Panc1 (cell line): ENCODE measurements at regions not wholly inside any gene's neighbourhood (a gene's known extent, or its start where the extent isn't known, plus 50 kb on each side); places are given as distances from the start of the nearest gene placed in this dataset.

Experiments
- ATAC-seq: fragments of 200-7000 bp; cut with Tn5 transposase; 2 replicates; pipeline ENCODE4 v1.9.1; 2020; ENCODE audit warnings: mild to moderate bottlenecking, moderate library complexity
- BruUV-seq: library from RNA; stranded (reverse); fragments of 400-500 nt; replicated peaks from 2 replicates; lab custom pipeline; 2021; lab: Mats Ljungman, UMichigan
- CTCF ChIA-PET: fragments of 300-600 bp; sonication (Branson Sonifier 250); formaldehyde crosslinking; loops from one replicate; lab custom pipeline; 2022; ENCODE audit warnings: antibody characterized with exemption; lab: Charles Lee
- POLR2A ChIA-PET: fragments of 300-600 bp; sonication (Branson Sonifier 250); formaldehyde crosslinking; loops from one replicate; lab custom pipeline; 2022; ENCODE audit warnings: antibody characterized with exemption; lab: Charles Lee
- DNase-seq: peaks from one replicate; pipeline ENCODE4 v3.0.0-alpha.2; 2010; ENCODE audit warnings: low read depth, low spot score
- H3K27ac ChIP-seq: 2 replicates; pipeline ENCODE4 v1.5.1; 2011; ENCODE audit warnings: mild to moderate bottlenecking, low read length, inconsistent platforms
- H3K27me3 ChIP-seq: fragments of 200-500 bp; sonication (Bioruptor generic); 2 replicates; pipeline ENCODE4 v1.6.0; 2014; ENCODE audit warnings: low read length, inconsistent platforms; ENCODE audit not compliant: control insufficient read depth, insufficient read depth
- H3K36me3 ChIP-seq: fragments of 200-500 bp; sonication (Bioruptor generic); 2 replicates; pipeline ENCODE4 v1.5.1; 2014; ENCODE audit warnings: inconsistent platforms, mild to moderate bottlenecking, low read length, moderate library complexity; ENCODE audit not compliant: control insufficient read depth, insufficient read depth
- H3K4me1 ChIP-seq: 2 replicates; pipeline ENCODE4 v1.5.1; 2011; ENCODE audit warnings: inconsistent platforms, mild to moderate bottlenecking, low read length, moderate library complexity; ENCODE audit not compliant: control insufficient read depth, insufficient read depth
- H3K4me3 ChIP-seq, 2 experiments: 2 replicates each; pipeline ENCODE4 v1.5.1; 2011 to 2012; ENCODE audit warnings: low read depth in 2 of 2, low read length in 2 of 2, mild to moderate bottlenecking in 2 of 2, inconsistent platforms in 1 of 2, moderate library complexity in 1 of 2
- H3K9me3 ChIP-seq: fragments of 200-500 bp; sonication (Bioruptor generic); 2 replicates; pipeline ENCODE4 v1.5.1; 2014; ENCODE audit warnings: low read depth, mild to moderate bottlenecking, inconsistent platforms, low read length, moderate library complexity; ENCODE audit not compliant: control insufficient read depth, insufficient read depth
- CTCF ChIP-seq: fragments of 450-650 bp; IDR thresholded peaks from 2 replicates; pipeline ENCODE4 v1.5.1; 2017; ENCODE audit warnings: mild to moderate bottlenecking
- POLR2AphosphoS5 ChIP-seq: IDR thresholded peaks from 2 replicates; pipeline ENCODE4 v1.6.1; 2012; ENCODE audit warnings: mild to moderate bottlenecking, low read depth, low read length, moderate library complexity
- REST ChIP-seq, 2 experiments: IDR thresholded peaks; 2 replicates each; pipeline ENCODE4 v1.6.1; 2011 to 2012; ENCODE audit warnings: low read depth in 2 of 2, control low read depth in 1 of 2, low read length in 1 of 2, mild to moderate bottlenecking in 1 of 2, moderate library complexity in 1 of 2; ENCODE audit not compliant: insufficient read depth in 1 of 2
- SIN3A ChIP-seq: IDR thresholded peaks from 2 replicates; pipeline ENCODE4 v1.6.1; 2012; ENCODE audit warnings: low read depth, mild to moderate bottlenecking, low read length, moderate library complexity, borderline replicate concordance; ENCODE audit not compliant: insufficient read depth
- TCF7L2 ChIP-seq: IDR thresholded peaks from 2 replicates; pipeline ENCODE4 v1.6.1; 2011; ENCODE audit warnings: mild to moderate bottlenecking, low read depth, low read length, inconsistent platforms
- in situ Hi-C: cut with HindIII; loops from 2 replicates; pipeline ENCODE4 v1.10.0; 2016; ENCODE audit warnings: low sequenced_read_pairs, low pct_unique_long_range_greater_than_20kb
- intact Hi-C: fragments of 100-400 bp; cut with micrococcal nuclease; formaldehyde crosslinking; loops from one replicate; pipeline ENCODE4 v1.10.0; 2022; ENCODE audit not compliant: unreplicated experiment

GRCh38 chr11:70886256-70886655, 366.1 kb downstream of the SHANK2 start:
- in situ Hi-C loops (no loop called here), intact Hi-C loops (no loop called here)
- no peaks in the 10 kb centered on the region for H3K9me3 ChIP-seq
- H3K27ac ChIP-seq = no peak overlapping the region
- no peak for ATAC-seq
- no peak for DNase-seq
- no peaks in the 10 kb centered on the region for H3K36me3 ChIP-seq
- ChIA-PET CTCF (no interaction called here), POLR2A (no interaction called here)
- no peaks in the 10 kb centered on the region for H3K4me1 ChIP-seq
- no peak overlapping the region for H3K4me3 ChIP-seq
- H3K27me3 ChIP-seq = no peaks in the 10 kb centered on the region; the same call in 1 of the 2 replicates
- BruUV-seq = no TSS peak
- TF ChIP-seq TCF7L2 (no peak), REST (IDR thresholded peaks at IDR 0.05; ENCODE audit: insufficient read depth in 1 of 2, low read depth in 2 of 2, low read length in 1 of 2) (no peak), POLR2AphosphoS5 (no peak), SIN3A (no peak), CTCF (no peak)

GRCh38 chr11:70886676-70887541, 365.5 kb downstream of the SHANK2 start:
- BruUV-seq = no TSS peak
- no peaks in the 10 kb centered on the region for H3K9me3 ChIP-seq
- intact Hi-C loops (no loop called here), in situ Hi-C loops (no loop called here)
- no peaks in the 10 kb centered on the region; the same call in 1 of the 2 replicates for H3K27me3 ChIP-seq
- ChIA-PET CTCF (no interaction called here), POLR2A (no interaction called here)
- no peaks in the 10 kb centered on the region for H3K4me1 ChIP-seq
- TF ChIP-seq SIN3A (no peak), POLR2AphosphoS5 (no peak), CTCF (no peak), TCF7L2 (no peak), REST (IDR thresholded peaks at IDR 0.05; ENCODE audit: insufficient read depth in 1 of 2, low read depth in 2 of 2, low read length in 1 of 2) (no peak)
- H3K4me3 ChIP-seq = no peak overlapping the region
- H3K27ac ChIP-seq = no peak overlapping the region
- no peak for ATAC-seq
- no peaks in the 10 kb centered on the region for H3K36me3 ChIP-seq
- no peak for DNase-seq
